Progenitor cell of endocrine pancreas (in vitro differentiated cells): ENCODE measurements at regions not wholly inside any gene's neighbourhood (a gene's known extent, or its start where the extent isn't known, plus 50 kb on each side); places are given as distances from the start of the nearest gene placed in this dataset.
"Not testable (repeated sequence)": the region's sequence is repeated elsewhere in the genome, so short reads cannot be mapped to it uniquely, and the experiment has no call there.

Source experiments
- DNase-seq: peaks from one replicate; pipeline ENCODE4 v3.0.0; 2021; ENCODE audit warnings: low spot score; ENCODE audit not compliant: unreplicated experiment
- H3K27ac Mint-ChIP-seq: 2 replicates; pipeline ENCODE4 v1.8.0; 2021; ENCODE audit warnings: mild to moderate bottlenecking, moderate library complexity, mixed read lengths
- H3K27me3 Mint-ChIP-seq: 2 replicates; pipeline ENCODE4 v1.8.0; 2021; ENCODE audit warnings: mixed read lengths
- H3K36me3 Mint-ChIP-seq: 2 replicates; pipeline ENCODE4 v1.8.0; 2022; ENCODE audit warnings: mixed read lengths; ENCODE audit not compliant: insufficient read depth
- H3K4me1 Mint-ChIP-seq: 2 replicates; pipeline ENCODE4 v1.8.0; 2021; ENCODE audit warnings: low read depth, mixed read lengths
- H3K4me3 Mint-ChIP-seq: 2 replicates; pipeline ENCODE4 v1.8.0; 2021; ENCODE audit warnings: low read depth, mild to moderate bottlenecking, moderate library complexity, mixed read lengths
- H3K9me3 Mint-ChIP-seq: 2 replicates; pipeline ENCODE4 v1.8.0; 2021; ENCODE audit warnings: low read depth, mixed read lengths
- CTCF ChIP-seq: fragments of 200-600 bp; sonication (generic); IDR thresholded peaks from one replicate; pipeline ENCODE4 v1.5.0; 2021; ENCODE audit warnings: antibody characterized with exemption, mild to moderate bottlenecking; ENCODE audit not compliant: unreplicated experiment

- Mint-ChIP-seq H3K4me3 (no peak overlapping the region), H3K4me1 (no peaks in the 10 kb centered on the region), H3K36me3 (no peaks in the 10 kb centered on the region), H3K9me3 (no peaks in the 10 kb centered on the region), H3K27ac (no peak overlapping the region), H3K27me3 (peaks cover 5% of the 10 kb centered on the region)
- DNase-seq: no peak
- no peak for TF ChIP-seq CTCF
These were observed 110.9 kb upstream of the MAP1LC3B2 start for GRCh38 chr12:116448165-116448739.

DNA sequence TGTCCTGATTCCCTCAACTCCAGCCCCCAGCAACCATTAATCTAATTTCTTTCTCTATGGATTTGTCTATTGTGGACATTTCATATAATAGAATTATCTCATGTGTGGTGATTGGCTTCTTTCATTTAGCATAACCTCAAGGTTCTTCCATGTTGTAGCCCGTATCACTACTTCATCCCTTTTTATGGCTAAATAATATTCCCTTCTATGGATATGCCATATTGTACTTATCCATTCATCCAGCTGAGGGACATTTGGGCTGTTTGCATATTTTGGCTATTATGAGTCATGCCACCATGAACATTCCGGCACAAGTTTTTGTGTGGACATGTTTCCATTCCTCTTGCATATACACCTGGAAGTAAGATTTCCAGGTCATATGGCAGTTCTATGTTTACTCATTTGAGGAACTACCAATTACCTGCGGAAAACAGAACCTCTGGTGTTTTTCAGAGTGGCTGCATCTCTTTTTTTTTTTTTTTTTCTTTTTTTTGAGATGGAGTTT is 108.7 kb upstream of the MAP1LC3B2 start:
- no peaks in the 10 kb centered on the region for H3K4me1 Mint-ChIP-seq

DNA sequence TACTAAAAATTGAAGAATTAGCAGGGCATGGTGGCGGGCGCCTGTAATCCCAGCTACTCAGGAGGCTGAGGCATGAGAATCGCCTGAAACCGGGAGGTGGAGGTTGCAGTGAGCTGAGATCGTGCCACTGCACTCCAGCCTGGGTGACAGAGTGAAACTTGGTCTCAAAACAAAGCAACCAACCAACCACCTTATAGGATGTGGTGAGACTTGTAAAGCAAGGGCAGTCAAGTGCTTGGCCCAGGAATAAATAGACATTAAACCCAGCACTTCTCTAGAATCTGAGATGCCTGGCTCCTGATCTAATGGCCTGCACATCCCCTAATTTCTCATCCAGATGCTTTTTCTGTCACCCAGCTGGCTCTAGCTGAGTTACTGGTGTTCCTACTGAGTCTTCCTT is 106.2 kb upstream of the MAP1LC3B2 start:
- H3K27ac Mint-ChIP-seq, H3K4me1 Mint-ChIP-seq, DNase-seq, H3K9me3 Mint-ChIP-seq, H3K4me3 Mint-ChIP-seq, H3K36me3 Mint-ChIP-seq: not testable (repeated sequence)
- H3K27me3 Mint-ChIP-seq: peaks cover 20% of the 10 kb centered on the region

More for the DNA sequence above, 108.7 kb upstream of the MAP1LC3B2 start:
- no peaks in the 10 kb centered on the region for H3K9me3 Mint-ChIP-seq
- H3K36me3 Mint-ChIP-seq: no peaks in the 10 kb centered on the region
- TF ChIP-seq CTCF: no peak
- H3K4me3 Mint-ChIP-seq: no peak overlapping the region
- H3K27ac Mint-ChIP-seq: no peak overlapping the region
- peaks cover 13% of the 10 kb centered on the region for H3K27me3 Mint-ChIP-seq
- DNase-seq: no peak

DNA sequence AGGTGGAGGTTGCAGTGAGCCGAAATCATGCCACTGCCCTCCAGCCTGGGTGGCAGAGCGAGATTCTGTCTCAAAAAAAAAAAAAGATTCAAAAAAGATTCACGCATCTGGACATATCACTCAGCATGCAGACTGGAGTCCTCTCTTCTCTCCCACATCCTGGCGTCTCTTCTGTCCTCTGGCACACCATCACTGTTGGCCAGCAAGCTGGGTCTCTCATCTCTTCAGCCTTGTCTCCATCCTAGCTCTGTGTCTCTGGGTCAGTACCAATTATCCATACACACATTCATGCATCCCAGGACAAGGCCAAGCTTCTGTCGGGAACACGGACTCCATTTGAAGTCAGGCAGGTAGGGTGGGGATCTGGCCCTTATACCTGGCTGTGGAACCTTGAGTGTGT is 105.5 kb upstream of the MAP1LC3B2 start:
- Mint-ChIP-seq H3K4me1 (no peaks in the 10 kb centered on the region), H3K27me3 (peaks cover 20% of the 10 kb centered on the region), H3K9me3 (no peaks in the 10 kb centered on the region), H3K36me3 (no peaks in the 10 kb centered on the region), H3K4me3 (no peak overlapping the region), H3K27ac (no peak overlapping the region)
- DNase-seq: no peak
- no peak for TF ChIP-seq CTCF

DNA sequence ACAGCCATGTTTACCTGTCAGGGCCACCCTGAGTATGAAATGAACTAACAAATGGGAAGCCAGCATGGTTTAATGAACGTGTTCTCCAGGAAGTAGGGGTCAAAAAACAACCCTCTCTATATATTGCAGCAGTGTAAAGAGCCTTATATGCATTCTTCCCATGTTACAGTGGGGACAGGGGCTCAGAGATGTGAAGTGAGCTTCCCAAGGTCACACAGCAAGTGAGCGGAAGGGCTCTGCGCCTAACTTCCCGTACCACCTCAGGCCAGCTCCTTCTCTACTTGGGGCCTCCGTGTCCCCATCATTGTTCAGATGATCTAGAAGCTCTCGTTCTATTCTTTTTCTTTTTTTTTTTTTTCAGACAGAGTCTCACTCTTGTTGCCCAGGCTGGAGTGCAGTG is 105.1 kb upstream of the MAP1LC3B2 start:
- no peak overlapping the region for H3K27ac Mint-ChIP-seq
- H3K36me3 Mint-ChIP-seq: no peaks in the 10 kb centered on the region
- no peak overlapping the region for H3K4me3 Mint-ChIP-seq
- peaks cover 20% of the 10 kb centered on the region for H3K27me3 Mint-ChIP-seq
- no peak for DNase-seq
- TF ChIP-seq CTCF: no peak
- no peaks in the 10 kb centered on the region for H3K4me1 Mint-ChIP-seq
- no peaks in the 10 kb centered on the region for H3K9me3 Mint-ChIP-seq

- Mint-ChIP-seq H3K4me3 (no peak overlapping the region), H3K36me3 (no peaks in the 10 kb centered on the region), H3K9me3 (no peaks in the 10 kb centered on the region), H3K27ac (peak overlapping the region; percentile 33), H3K4me1 (no peaks in the 10 kb centered on the region), H3K27me3 (peaks cover 20% of the 10 kb centered on the region)
- DNase-seq: no peak
- no peak for TF ChIP-seq CTCF
These were observed 104.2 kb upstream of the MAP1LC3B2 start for GRCh38 chr12:116454950-116455447.
